DND-41 (cell line): ENCODE measurements at regions not wholly inside any gene's neighbourhood (a gene's known extent, or its start where the extent isn't known, plus 50 kb on each side); places are given as distances from the start of the nearest gene placed in this dataset.

Experiments used
- ATAC-seq: fragments of 200-7000 bp; cut with Tn5 transposase; 3 replicates; pipeline ENCODE4 v1.9.1; 2021; ENCODE audit warnings: low read depth; ENCODE audit not compliant: insufficient read depth
- DNase-seq: peaks from one replicate; pipeline ENCODE4 v3.0.0-alpha.2; 2020
- H2AFZ ChIP-seq: 2 replicates; pipeline ENCODE4 v1.6.0; 2012; ENCODE audit warnings: low read depth, low read length
- H3K27ac ChIP-seq: 2 replicates; pipeline ENCODE4 v1.5.1; 2012; ENCODE audit warnings: low read length, inconsistent platforms
- H3K27me3 ChIP-seq: fragments of 200-600 bp; sonication (generic); 2 replicates; pipeline ENCODE4 v1.6.0; 2012; ENCODE audit warnings: low read length, mild to moderate bottlenecking, inconsistent platforms; ENCODE audit not compliant: insufficient read depth, poor library complexity
- H3K36me3 ChIP-seq: 2 replicates; pipeline ENCODE4 v1.5.1; 2012; ENCODE audit warnings: low read length, inconsistent platforms; ENCODE audit not compliant: insufficient read depth
- H3K4me1 ChIP-seq: 2 replicates; pipeline ENCODE4 v1.5.1; 2012; ENCODE audit warnings: mild to moderate bottlenecking, low read length; ENCODE audit not compliant: insufficient read depth
- H3K4me2 ChIP-seq: 2 replicates; pipeline ENCODE4 v1.6.0; 2012; ENCODE audit warnings: mild to moderate bottlenecking, moderate library complexity, low read length, inconsistent platforms; ENCODE audit not compliant: insufficient read depth
- H3K4me3 ChIP-seq, 2 experiments: fragments of 200-600 bp in 1 of 2; shearing (Covaris generic) in 1 of 2; 2 replicates each; pipeline ENCODE4 v1.5.1; 2012 to 2016; ENCODE audit warnings: inconsistent platforms in 2 of 2, low read length in 2 of 2, mild to moderate bottlenecking in 2 of 2, low read depth in 1 of 2, moderate library complexity in 1 of 2
- H3K79me2 ChIP-seq: 2 replicates; pipeline ENCODE4 v1.6.0; 2012; ENCODE audit warnings: low read length, inconsistent platforms; ENCODE audit not compliant: insufficient read depth
- H3K9ac ChIP-seq: 2 replicates; pipeline ENCODE4 v1.6.0; 2012; ENCODE audit warnings: low read depth, mild to moderate bottlenecking, inconsistent platforms, low read length, moderate library complexity
- H3K9me3 ChIP-seq: 2 replicates; pipeline ENCODE4 v1.5.1; 2012; ENCODE audit warnings: low read length, moderate library complexity, mild to moderate bottlenecking, inconsistent platforms; ENCODE audit not compliant: insufficient read depth, severe bottlenecking
- H4K20me1 ChIP-seq: 2 replicates; pipeline ENCODE4 v1.6.0; 2012; ENCODE audit warnings: low read length; ENCODE audit not compliant: insufficient read depth
- CTCF ChIP-seq: IDR thresholded peaks from 2 replicates; pipeline ENCODE4 v1.5.1; 2012; ENCODE audit warnings: borderline replicate concordance, low read length, moderate library complexity, mild to moderate bottlenecking; ENCODE audit not compliant: poor library complexity, severe bottlenecking; ENCODE audit errors: extremely low read depth
- EZH2 ChIP-seq: IDR thresholded peaks from 3 replicates; pipeline ENCODE4 v1.6.1; 2012; ENCODE audit warnings: borderline replicate concordance, low read depth, mild to moderate bottlenecking, moderate library complexity, low read length, inconsistent platforms; ENCODE audit not compliant: severe bottlenecking

GRCh38 chr5:163569284-163569683, 63.9 kb downstream of the MAT2B start:
- no peaks in the 10 kb centered on the region for H3K27me3 ChIP-seq
- ATAC-seq (no peak), DNase-seq (no peak)

GRCh38 chr5:163571744-163572143, 66.3 kb downstream of the MAT2B start:
- Histone ChIP-seq H3K9me3 (no peaks in the 10 kb centered on the region), H4K20me1 (no peaks in the 10 kb centered on the region)

More at GRCh38 chr5:163569284-163569683, 63.9 kb downstream of the MAT2B start:
- H3K4me3 ChIP-seq: no peak overlapping the region
- TF ChIP-seq EZH2 (no peak), CTCF (peak; percentile 11)
- H3K79me2 ChIP-seq: no peaks in the 10 kb centered on the region
- H3K4me1 ChIP-seq: no peaks in the 10 kb centered on the region
- H3K9ac ChIP-seq: no peak overlapping the region
- no peaks in the 10 kb centered on the region for H4K20me1 ChIP-seq
- H2AFZ ChIP-seq: no peak overlapping the region
- no peaks in the 10 kb centered on the region for H3K9me3 ChIP-seq
- H3K36me3 ChIP-seq: no peaks in the 10 kb centered on the region
- no peak overlapping the region for H3K4me2 ChIP-seq
- H3K27ac ChIP-seq: no peak overlapping the region

GRCh38 chr5:163574472-163575440, 69.3 kb downstream of the MAT2B start:
- ATAC-seq: no peak
- H3K4me1 ChIP-seq: no peaks in the 10 kb centered on the region

More at GRCh38 chr5:163571744-163572143, 66.3 kb downstream of the MAT2B start:
- H3K4me3 ChIP-seq: no peak overlapping the region
- H3K27me3 ChIP-seq: no peaks in the 10 kb centered on the region
- no peak overlapping the region for H3K9ac ChIP-seq
- H2AFZ ChIP-seq: no peak overlapping the region
- H3K79me2 ChIP-seq: no peaks in the 10 kb centered on the region
- TF ChIP-seq EZH2 (no peak), CTCF (no peak)
- H3K36me3 ChIP-seq: no peaks in the 10 kb centered on the region
- H3K4me1 ChIP-seq: no peaks in the 10 kb centered on the region
- H3K27ac ChIP-seq: no peak overlapping the region
- DNase-seq (no peak), ATAC-seq (no peak)
- no peak overlapping the region for H3K4me2 ChIP-seq

More at GRCh38 chr5:163574472-163575440, 69.3 kb downstream of the MAT2B start:
- Histone ChIP-seq H2AFZ (no peak overlapping the region), H3K9me3 (no peaks in the 10 kb centered on the region), H3K4me2 (no peak overlapping the region), H3K79me2 (no peaks in the 10 kb centered on the region), H3K4me3 (no peak overlapping the region), H3K9ac (no peak overlapping the region), H4K20me1 (no peaks in the 10 kb centered on the region), H3K27ac (no peak overlapping the region), H3K27me3 (no peaks in the 10 kb centered on the region), H3K36me3 (no peaks in the 10 kb centered on the region)
- TF ChIP-seq EZH2 (no peak), CTCF (no peak)
- DNase-seq: no peak
